ENCODE measurements at regions not wholly inside any gene's neighbourhood (a gene's known extent, or its start where the extent isn't known, plus 50 kb on each side); places are given as distances from the start of the nearest gene placed in this dataset.
"Not testable (repeated sequence)": the region's sequence is repeated elsewhere in the genome, so short reads cannot be mapped to it uniquely, and the experiment has no call there.

DNA sequence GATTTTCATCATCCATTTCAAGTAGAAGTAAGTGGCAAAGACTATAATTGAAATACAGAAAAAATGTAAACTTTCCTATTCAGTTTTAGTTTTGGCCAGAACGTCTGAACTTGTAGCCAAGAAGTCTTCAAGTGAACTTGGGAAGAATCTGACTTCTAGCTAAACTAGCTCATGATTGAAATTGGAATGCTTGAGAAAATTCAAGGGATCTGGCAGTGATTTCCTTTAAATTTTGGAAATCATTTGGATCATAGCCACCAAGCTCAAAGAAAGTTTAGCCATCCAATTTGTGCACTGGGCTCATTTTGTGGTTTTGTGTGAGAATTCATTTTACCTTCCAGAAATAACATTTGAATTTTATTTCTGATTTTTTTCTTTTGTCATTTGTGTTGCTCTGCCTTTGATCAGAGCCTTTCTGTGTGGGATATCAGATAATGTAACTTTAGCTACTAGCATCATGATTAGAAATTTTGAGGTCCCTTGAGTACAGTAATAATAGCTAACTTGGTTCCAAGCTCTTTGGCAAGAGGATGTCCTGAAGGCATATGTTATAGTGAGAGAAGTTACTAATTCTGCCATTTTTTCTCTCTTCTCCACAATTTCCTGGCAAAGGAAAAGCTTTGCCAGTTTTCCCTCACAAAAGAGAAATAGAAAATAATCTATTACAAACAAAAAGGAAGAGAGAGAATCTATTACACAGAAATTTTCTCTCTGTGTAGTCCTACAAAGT, 2123.7 kb upstream of the RAG2 start:
- DNase-seq (ENCODE audit: low spot score), result no peak

DNA sequence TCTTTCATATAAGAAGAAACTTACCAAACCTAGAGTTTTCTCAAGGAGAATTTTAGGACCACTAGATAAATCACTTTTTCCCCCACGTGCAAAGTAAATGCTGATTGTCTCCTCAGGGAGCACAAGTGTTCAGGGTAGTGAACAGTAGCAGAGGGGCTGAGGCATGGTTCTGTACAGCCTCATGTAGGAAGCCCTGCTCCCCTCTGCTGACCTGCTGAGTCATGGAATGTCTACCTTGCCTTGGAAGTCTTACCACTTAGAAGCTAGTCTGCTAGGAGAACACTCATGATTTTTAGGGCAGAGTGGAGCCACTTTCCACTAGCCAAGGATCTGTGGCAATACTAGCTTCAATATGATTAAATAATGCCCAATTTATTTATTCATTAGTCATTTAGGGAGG, 2120.6 kb upstream of the RAG2 start:
- no peak for DNase-seq (ENCODE audit: low spot score)

DNA sequence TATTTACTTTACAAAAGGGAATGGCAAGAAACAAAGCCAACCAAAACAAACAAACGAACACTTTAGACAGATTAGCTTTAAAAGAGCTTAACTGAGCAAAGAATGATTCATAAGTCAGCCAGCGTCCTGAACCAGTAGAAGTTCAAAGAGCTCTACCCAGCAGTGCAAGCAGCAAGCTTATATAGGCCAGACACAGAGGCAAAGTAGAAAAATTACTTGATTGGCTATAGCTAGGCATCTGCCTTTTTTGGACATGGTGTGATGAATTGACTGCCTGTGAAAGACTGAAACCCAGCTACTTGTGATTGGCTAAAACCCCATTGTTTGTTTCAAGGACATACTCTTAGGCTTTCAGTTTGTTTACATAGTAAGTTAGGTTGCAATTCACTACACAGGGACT, 2120.0 kb upstream of the RAG2 start:
- DNase-seq (ENCODE audit: low spot score), result no peak

DNA sequence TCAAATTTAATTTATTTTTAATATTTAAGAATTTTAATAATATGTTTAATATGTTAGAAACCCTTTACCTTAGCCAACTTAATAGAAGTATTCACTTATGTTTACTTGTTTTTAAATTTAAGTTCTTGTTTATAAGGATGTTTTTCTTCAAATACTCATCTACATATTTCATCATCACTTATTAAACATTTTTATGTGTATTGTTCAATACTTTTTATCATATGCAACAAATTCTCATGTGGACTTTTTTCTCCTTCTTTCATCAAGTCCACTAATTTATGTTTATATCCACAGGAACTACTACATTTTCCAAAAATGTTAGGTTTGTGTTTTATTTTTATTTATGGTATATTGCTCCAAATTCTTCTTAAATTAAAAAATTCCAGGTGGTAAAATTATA, 2113.1 kb upstream of the RAG2 start:
- DNase-seq (ENCODE audit: low spot score), result no peak

DNA sequence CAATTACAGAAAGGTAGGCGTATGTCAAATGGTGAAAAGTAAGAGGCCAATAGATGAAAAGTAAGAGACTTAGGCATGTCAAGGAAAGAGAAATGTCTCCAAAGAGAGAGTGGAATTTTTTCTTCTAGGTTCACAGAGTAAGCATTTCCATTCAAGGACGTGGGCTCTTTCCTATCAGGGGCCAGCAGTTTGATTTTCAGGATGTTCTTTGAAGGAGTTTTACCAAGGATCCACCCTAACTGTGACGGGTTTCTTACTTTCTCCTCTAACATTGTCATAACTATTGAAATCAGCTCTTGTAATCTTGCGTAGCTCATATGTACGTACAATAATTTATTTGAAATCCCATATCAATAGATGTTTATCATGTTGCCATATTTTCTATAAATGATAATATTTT, 2112.2 kb upstream of the RAG2 start:
- no peak for DNase-seq (ENCODE audit: low spot score)

DNA sequence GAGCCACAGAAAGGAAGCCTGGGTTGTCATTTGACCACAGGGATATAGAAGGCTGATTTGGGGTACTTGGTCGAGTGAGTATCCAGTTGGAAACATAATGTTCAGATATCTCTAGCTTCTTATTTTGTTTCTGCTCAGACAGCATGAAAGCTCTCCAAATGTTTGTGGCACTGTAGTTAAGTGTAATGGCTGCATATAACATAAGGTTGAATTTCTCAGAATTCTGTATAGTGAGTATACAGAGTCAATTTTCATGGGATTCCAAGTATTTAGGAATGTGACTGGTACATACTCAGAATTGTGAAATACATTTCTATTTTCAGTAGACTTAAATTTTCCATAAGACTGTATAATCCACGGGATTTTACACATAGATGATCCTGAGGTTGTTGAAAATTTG, 2102.1 kb upstream of the RAG2 start:
- DNase-seq (ENCODE audit: low spot score), result no peak

DNA sequence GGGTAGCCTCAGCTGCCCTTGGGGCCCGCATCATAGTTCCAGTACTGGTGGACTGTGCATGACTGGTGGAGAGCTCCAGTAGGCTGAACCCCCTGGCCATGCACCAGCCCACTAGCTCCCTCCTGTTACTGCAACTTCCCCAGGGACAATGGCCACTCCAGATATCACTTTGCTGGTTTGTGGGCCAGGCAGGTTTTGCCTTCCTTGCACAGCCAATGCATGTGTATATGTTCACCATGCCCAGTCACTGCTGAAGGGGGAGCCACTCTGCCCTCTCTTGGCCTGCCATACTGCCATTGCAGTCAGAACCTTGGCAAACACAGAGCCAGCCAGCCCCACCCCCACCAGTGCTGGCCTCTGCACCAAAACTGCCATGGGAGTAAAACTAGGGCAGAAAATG, 2095.3 kb upstream of the RAG2 start:
- no peak for DNase-seq (ENCODE audit: low spot score)

DNA sequence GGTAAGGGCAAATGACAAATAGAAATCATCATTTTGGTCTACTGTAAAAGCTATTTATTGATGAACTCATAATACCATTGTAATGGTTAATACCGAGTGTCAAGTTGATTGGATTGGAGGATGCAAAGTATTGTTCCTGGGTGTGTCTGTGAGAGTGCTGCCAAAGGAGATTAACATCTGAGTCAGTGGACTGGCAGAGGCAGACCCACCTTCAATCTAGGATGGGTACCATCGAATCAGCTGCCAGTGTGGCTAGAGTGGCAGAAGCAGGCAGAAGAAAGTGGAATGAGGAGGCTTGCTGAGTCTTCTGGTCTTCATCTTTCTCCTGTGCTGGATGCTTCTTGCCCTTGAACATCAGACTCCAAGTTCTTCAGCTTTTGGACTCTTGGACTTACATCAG, 2092.2 kb upstream of the RAG2 start:
- not testable (repeated sequence) for DNase-seq (ENCODE audit: low spot score)

DNA sequence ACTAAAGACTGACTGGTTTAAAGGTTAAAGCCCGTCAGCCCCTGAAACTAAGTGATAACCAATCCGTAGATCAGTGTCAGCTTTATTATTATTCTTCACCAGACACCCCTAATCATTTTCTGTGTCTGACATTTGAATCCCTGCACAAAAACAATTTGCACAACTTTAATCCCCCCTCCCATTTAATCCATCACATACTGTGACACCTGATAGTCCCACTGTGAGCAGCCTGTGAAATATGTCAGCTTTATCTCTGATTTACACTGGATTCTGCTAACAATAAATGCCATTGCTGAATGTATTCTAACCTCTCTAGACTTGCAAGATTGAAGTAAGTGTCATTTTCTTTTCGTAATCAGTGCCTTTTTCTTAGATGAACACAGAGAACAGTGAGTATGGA, 2089.0 kb upstream of the RAG2 start:
- DNase-seq (ENCODE audit: low spot score), result no peak

DNA sequence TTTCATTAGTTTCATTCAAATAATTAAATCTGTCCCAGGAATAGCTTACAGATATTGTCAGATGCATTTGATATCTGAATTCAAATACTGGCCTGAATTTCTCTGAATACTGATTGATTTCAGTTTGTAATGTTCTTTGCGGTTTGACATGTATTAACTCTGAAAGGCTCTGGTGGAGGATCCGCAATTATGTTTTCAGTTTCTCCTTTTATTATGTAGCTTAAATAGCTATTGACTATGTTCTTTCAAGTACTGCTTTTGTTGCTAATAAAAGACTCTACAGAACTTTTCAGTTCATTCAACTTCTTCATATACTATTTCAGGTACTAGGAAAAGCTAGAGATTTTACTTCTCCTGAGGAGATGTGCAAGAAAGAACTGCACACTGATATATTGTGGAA, 2085.4 kb upstream of the RAG2 start:
- DNase-seq (ENCODE audit: low spot score), result no peak

DNA sequence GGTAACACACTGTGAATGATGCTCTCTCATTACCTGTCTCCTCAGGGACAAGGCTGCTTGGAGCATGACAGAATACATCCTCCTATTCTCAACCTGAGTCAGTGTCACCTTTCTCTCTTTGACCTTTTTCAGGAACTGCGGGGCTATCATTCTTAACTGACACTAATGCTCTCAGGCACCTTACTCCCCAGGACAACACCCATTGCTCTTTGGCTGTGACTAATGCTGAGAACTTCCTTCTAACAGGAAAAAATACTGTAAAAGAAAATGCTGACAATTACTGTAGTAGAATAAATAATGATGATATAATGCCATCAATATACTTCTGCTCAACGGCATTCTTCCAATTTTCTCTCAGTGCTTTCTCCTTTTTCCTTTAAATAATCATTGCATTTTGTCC, 2082.7 kb upstream of the RAG2 start:
- no peak for DNase-seq (ENCODE audit: low spot score)

DNA sequence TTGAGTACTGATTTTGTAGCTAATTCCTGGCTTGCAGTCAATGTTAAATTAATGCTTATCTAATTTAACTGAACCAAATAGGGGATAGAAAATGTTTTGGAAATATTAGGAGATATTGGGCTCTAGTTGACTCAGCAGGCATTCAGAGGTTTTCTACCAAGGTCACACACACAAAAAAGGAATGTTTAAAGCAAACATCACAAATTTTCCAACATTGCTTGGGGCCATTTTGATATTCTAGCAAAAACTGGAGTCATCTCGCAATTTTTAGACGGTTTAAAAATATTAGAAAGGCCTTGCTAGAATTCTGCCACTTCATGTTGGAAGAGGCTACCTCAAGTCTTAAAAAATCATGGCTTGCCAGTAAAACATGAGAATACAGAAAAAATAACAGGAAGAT, 2082.1 kb upstream of the RAG2 start:
- no peak for DNase-seq (ENCODE audit: low spot score)

DNA sequence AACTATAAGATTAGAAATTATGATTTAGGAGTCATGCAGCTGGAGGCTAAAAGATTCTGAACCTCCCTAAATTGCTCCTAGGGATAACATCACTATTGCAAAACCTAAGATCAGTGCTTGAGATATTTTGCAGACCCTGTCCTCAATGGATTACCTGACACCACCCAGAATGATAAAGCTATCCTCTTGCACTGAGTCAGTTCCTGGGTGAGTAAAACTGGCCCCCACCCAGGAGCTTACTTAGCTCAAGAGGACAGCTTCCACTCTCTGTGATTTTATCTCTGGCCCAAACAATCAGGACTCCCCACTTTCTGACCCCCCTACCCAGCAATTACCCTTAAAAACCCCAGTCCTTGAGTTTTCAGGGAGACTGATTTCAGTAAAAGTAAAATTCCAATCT, 2074.4 kb upstream of the RAG2 start:
- DNase-seq (ENCODE audit: low spot score), result no peak

DNA sequence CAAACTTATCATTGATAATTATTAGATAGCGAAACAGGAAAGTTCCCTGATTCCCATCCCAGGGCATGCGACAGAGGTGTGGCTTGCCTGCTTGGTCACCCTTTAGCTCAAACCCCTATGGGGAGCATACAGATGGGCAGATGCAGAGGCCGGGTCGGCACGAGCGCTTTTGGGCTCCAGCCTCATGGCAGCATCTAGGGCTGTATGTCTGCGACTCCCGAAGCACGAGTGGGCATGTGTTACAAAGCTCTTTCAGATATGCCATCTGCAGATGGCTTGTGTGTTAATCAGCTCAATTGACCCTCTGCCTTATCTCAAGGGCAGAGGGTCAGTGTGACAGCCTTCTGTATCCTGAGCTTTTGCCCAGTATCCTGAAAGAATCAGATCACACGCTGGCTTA, 2069.3 kb upstream of the RAG2 start:
- no peak for DNase-seq (ENCODE audit: low spot score)

DNA sequence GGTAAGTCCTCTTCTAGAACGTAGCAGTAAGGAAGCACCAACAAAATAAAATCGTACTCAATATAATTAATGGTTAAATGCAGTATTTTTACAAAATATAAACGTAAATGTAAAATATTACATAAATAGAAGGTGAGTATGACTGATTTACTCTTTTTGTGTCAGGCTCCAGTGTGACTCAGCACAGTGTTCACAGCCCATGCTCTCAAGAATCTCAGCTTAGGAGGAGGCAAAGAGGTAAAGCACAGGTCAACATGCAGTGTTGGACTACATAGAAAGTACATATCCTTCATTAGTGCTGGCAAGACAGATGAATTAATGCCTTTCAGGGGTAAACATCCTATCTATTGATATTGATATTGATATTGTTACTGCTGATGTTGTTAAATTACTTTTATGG, 2050.6 kb upstream of the RAG2 start:
- DNase-seq (ENCODE audit: low spot score), result no peak

DNA sequence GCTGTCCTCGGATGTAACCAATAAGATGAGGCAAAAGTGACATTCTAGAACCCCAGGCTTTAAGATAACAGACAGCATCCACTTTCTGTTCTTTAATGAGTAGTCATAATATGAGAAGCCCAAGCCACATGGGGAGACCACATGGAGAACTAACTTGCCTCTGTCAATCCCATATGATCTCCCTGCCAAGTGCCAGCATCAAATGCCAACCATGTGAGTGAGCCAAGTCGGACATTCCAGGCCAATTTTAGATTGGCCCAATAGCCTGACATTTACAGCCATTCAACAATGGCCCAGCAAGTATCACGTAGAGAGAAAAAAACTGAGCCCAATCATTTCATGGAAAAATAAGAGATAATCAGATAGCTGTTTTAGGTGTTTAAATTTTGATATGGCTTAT, 2048.3 kb upstream of the RAG2 start:
- no peak for DNase-seq (ENCODE audit: low spot score)

DNA sequence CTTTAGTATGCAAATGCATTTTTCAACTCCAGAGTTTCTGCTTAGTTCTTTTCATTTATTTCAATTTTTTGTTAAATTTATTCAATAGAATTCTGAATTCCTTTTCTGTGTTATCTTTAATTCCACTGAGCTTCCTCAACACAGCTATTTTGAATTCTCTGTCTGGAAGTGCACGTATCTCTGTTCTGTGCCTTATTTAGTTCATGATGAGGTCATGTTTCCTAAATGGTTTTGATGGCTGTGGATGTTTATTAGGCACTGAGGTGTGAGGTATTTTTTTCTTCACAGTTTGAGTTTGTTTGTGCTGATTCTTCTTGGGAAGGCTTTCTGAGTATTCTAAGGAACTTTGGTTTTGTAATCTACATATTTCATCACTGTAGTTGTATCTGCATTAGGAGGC, 2042.8 kb upstream of the RAG2 start:
- DNase-seq (ENCODE audit: low spot score), result no peak

DNA sequence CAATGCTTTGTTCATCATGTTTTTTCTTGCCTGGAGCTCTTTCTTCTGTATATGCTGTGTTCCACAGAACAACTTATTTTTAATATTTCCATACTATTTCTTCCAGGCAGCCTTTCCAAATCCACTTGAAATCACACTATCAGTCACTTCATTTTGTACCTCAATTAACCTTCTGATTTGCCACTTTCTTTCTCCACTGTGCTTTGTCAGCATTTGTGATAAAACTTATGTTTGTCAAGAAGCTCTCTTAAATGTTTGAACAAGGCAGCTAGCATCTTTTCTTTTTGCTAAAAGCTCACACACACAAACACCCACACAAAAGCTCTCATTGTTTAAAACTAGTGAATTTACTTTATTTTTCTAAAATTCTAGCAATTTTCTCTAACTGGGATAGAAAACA, 2014.7 kb upstream of the RAG2 start:
- no peak for DNase-seq (ENCODE audit: low spot score)

DNA sequence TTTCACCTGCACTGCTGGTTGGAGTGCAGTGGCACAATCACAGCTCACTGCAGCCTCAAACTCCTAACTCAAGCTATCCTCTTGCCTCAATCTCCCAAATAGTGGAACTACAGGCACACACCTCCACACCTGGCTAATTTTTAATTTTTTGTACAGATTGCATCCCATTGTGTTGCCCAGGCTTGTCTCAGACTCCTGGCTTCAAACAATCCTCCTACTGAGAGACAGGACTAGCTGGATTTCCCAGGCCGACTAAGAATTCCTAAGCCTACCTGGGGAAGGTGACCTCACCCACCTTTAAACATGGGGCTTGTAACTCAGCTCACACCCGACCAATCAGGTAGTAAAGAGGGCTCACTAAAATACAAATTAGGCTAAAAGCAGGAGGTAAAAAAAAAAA, 2003.3 kb upstream of the RAG2 start:
- not testable (repeated sequence) for DNase-seq (ENCODE audit: low spot score)

DNA sequence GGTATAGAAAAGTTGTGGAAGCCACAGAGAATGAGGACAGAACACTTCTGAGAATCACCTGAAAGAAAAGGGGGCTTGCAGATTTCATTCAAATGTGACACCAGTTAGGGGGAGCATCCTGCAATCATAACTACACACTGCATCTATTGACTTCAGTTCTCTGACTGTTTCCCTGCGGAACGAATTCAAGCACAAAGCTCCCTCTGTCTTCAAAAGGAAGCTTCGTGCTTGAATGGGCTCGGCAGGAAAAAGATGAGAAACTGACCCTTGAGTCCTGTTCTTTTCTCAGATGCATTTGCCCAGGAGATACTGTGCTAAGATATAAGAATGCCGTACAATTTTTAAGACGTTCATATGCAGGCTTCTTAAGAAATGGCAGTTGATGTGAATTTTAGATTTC, 2000.4 kb upstream of the RAG2 start:
- no peak for DNase-seq (ENCODE audit: low spot score)

DNA sequence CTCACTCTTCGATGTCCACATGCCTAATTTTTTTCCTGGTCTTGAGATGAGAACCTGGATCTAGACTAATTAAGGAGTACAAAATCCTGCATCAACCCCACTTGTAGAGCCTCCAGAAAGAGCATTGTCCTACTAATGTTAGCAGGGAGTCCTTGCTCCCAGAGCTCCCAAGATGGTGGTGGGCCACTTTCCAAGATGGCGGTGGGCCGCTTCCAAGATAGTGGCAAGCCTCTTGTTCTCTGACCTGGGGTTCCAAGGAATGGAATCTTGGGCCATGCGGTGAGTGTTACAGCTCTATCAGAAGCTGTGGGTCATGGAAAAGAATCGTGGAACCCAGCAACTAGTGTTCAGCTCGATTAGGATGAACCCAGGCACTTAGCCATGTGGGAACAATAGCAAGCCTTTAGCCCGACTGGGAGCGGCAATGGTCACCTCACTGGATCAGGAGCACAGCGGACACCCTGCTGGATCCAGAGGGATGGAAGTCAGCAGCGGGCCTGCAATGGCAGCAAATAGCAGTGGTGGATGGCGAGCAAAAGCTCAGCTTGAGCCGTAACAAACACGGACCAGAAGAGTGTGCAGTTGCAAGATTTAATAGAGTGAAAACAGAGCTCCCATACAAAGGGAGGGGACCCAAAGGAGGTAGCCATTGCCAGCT, 1997.5 kb upstream of the RAG2 start:
- DNase-seq (ENCODE audit: low spot score), result not testable (repeated sequence)

DNA sequence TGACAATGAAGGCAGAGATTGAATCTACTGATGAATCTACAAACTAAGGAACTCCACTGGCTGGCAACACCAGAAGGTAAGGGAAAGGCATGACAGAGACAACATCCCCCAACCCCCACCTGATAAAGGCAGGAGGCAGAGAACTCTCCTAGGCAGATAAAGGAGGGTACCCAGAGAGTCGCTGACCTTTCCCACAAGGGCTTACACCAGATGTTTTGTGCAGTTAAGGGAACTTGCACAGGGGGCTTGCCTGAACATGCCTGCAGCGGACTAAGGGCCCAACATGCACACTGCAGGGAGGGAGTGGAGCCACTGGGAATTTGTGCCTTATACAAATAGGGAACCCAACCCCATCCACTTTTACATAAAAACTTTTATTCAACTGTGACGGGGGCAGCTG, 1996.9 kb upstream of the RAG2 start:
- DNase-seq (ENCODE audit: low spot score), result no peak

DNA sequence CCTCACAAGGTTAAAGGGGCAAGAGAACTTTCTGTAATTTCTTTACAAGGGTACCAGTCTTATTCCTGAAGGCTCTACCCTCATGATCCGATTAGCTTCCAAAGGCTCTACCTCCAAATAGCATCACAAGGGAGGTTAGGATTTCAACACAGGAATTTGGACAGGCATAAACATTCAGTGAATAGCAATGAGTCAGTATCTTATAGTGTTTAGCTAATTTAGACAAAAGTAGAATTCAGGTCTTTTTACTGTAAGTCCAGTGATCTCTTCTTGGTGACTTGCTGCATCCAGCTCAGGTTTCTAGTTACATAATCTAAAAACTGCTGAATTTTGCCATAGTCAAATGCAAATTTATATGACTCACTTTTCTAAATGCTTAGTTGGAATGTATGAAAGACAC, 1995.6 kb upstream of the RAG2 start:
- no peak for DNase-seq (ENCODE audit: low spot score)

DNA sequence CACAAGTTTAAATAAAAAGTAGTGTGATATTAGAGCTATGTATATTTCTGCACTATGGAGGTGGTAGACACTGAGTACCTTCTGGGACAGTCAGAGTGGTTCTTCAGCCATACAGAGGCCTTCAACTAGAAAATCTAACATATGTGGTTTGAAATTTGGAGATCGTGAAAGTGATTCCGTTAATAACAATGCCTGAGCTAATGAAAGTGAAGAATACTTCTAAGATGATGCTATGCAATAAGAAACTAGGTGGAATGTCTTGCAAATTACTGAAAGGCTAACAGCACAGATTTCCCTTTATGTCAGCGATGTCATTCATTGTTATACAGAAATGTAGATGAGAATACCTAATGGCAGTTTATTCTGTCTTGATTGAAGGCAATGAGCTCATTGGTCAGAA, 1984.7 kb upstream of the RAG2 start:
- no peak for DNase-seq (ENCODE audit: low spot score)
